Smooth muscle cell (in vitro differentiated cells): ENCODE measurements at regions not wholly inside any gene's neighbourhood (a gene's known extent, or its start where the extent isn't known, plus 50 kb on each side); places are given as distances from the start of the nearest gene placed in this dataset.

Source experiments
- DNase-seq: peaks from one replicate; lab custom pipeline; 2025; ENCODE audit not compliant: unreplicated experiment; lab: John Stamatoyannopoulos, UW
- H2AFZ ChIP-seq: fragments of 200-600 bp; sonication (generic); 2 replicates; pipeline ENCODE4 v1.6.0; 2016; ENCODE audit warnings: antibody characterized with exemption, low read depth, mild to moderate bottlenecking
- H3F3A ChIP-seq: fragments of 200-600 bp; sonication (generic); 2 replicates; pipeline ENCODE4 v1.6.0; 2017; ENCODE audit warnings: antibody characterized with exemption, low read depth
- H3K27ac ChIP-seq: fragments of 200-600 bp; sonication (generic); 2 replicates; pipeline ENCODE4 v1.5.1; 2016; ENCODE audit warnings: low read depth, mild to moderate bottlenecking
- H3K27me3 ChIP-seq: fragments of 200-600 bp; sonication (generic); 2 replicates; pipeline ENCODE4 v1.6.1; 2016; ENCODE audit warnings: low read depth, mild to moderate bottlenecking
- H3K36me3 ChIP-seq: fragments of 200-600 bp; sonication (generic); 2 replicates; pipeline ENCODE4 v1.5.1; 2016; ENCODE audit warnings: low read depth
- H3K4me1 ChIP-seq: fragments of 200-600 bp; sonication (generic); 2 replicates; pipeline ENCODE4 v1.5.1; 2016; ENCODE audit warnings: low read depth
- H3K4me2 ChIP-seq: fragments of 200-600 bp; sonication (generic); 2 replicates; pipeline ENCODE4 v1.6.0; 2016; ENCODE audit warnings: mild to moderate bottlenecking
- H3K4me3 ChIP-seq: fragments of 200-600 bp; sonication (generic); 2 replicates; pipeline ENCODE4 v1.5.1; 2016; ENCODE audit warnings: mild to moderate bottlenecking
- H3K79me2 ChIP-seq: fragments of 200-600 bp; sonication (generic); 2 replicates; pipeline ENCODE4 v1.6.0; 2016; ENCODE audit warnings: low read depth, mild to moderate bottlenecking
- H3K9ac ChIP-seq: fragments of 200-600 bp; sonication (generic); 2 replicates; pipeline ENCODE4 v1.6.0; 2016; ENCODE audit warnings: low read depth
- H3K9me3 ChIP-seq: fragments of 200-600 bp; sonication (generic); replicated peaks from 2 replicates; pipeline ENCODE4 v1.5.1; 2016; ENCODE audit warnings: low read depth
- H4K20me1 ChIP-seq: fragments of 200-600 bp; sonication (generic); 2 replicates; pipeline ENCODE4 v1.6.0; 2016; ENCODE audit warnings: low read depth
- CTCF ChIP-seq: fragments of 200-600 bp; sonication (generic); IDR thresholded peaks from 2 replicates; pipeline ENCODE4 v1.5.1; 2017; ENCODE audit warnings: borderline replicate concordance, mild to moderate bottlenecking, antibody characterized with exemption; ENCODE audit not compliant: insufficient read depth, poor library complexity, severe bottlenecking
- WGBS: methylation state at CpG from one replicate; pipeline ENCODE4 v1.1.7; 2016; ENCODE audit warnings: low lambda C conversion rate; 5-methylcytosine and 5-hydroxymethylcytosine counted together

- no peak for TF ChIP-seq CTCF
- Histone ChIP-seq H3K27me3 (no peaks in the 10 kb centered on the region), H4K20me1 (no peaks in the 10 kb centered on the region), H3K27ac (no peak overlapping the region), H3F3A (no peaks in the 10 kb centered on the region), H3K4me3 (no peak overlapping the region), H3K9me3 (no peaks in the 10 kb centered on the region), H3K79me2 (no peaks in the 10 kb centered on the region), H3K9ac (no peak overlapping the region), H2AFZ (no peak overlapping the region), H3K36me3 (no peaks in the 10 kb centered on the region), H3K4me2 (no peak overlapping the region), H3K4me1 (no peaks in the 10 kb centered on the region)
- 89% methylated on average over 4 of the region's 4 CpGs for WGBS
- DNase-seq = no peak
These were observed 253.9 kb upstream of the DMAC1 start for GRCh38 chr9:8053501-8053900.

DNA sequence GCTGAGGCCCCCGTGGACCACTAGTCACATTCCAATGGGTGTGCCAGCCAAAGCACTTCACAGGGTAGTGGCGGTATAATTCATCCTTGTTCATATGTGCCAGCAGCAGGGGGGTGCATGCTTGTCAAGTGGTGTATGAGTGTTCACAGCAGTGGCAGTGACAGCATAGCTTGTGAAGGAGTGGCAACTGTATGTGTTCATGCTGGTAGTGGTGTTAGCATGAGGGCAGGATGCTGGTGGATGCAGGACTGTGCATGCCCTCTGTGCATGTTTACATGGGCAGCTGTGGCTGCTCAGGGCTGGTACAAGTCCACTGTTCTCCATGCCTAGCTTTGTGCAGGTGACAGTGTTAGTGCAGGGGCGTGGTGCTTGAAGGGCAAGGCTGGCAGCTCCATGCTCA lies 253.4 kb upstream of the DMAC1 start:
- no peak overlapping the region for H3K4me2 ChIP-seq
- no peaks in the 10 kb centered on the region for H3F3A ChIP-seq
- no peaks in the 10 kb centered on the region for H3K4me1 ChIP-seq
- 98% methylated on average over 3 of the region's 3 CpGs for WGBS
- no peaks in the 10 kb centered on the region for H3K79me2 ChIP-seq
- no peak overlapping the region for H3K4me3 ChIP-seq
- no peak overlapping the region for H3K9ac ChIP-seq
- H4K20me1 ChIP-seq = no peaks in the 10 kb centered on the region
- no peaks in the 10 kb centered on the region for H3K9me3 ChIP-seq
- no peak overlapping the region for H3K27ac ChIP-seq
- H3K27me3 ChIP-seq = no peaks in the 10 kb centered on the region
- no peak for DNase-seq
- no peak for TF ChIP-seq CTCF
- H3K36me3 ChIP-seq = no peaks in the 10 kb centered on the region
- no peak overlapping the region for H2AFZ ChIP-seq

- Histone ChIP-seq H3K36me3 (no peaks in the 10 kb centered on the region), H3K4me1 (no peaks in the 10 kb centered on the region), H3K79me2 (no peaks in the 10 kb centered on the region), H4K20me1 (no peaks in the 10 kb centered on the region), H3F3A (no peaks in the 10 kb centered on the region), H3K9me3 (no peaks in the 10 kb centered on the region), H3K4me3 (no peak overlapping the region), H3K27ac (no peak overlapping the region), H3K9ac (no peak overlapping the region), H3K4me2 (no peak overlapping the region), H3K27me3 (no peaks in the 10 kb centered on the region), H2AFZ (no peak overlapping the region)
- WGBS = 89% methylated on average over 2 of the region's 2 CpGs
- DNase-seq = no peak
- TF ChIP-seq CTCF = no peak
These were observed 238.2 kb upstream of the DMAC1 start for GRCh38 chr9:8037745-8038144.

- H3K36me3 ChIP-seq = no peaks in the 10 kb centered on the region
- TF ChIP-seq CTCF = no peak
- no peaks in the 10 kb centered on the region for H3K79me2 ChIP-seq
- H3K9ac ChIP-seq = no peak overlapping the region
- H3F3A ChIP-seq = no peaks in the 10 kb centered on the region
- H3K27me3 ChIP-seq = no peaks in the 10 kb centered on the region
- no peak overlapping the region for H2AFZ ChIP-seq
- H3K4me2 ChIP-seq = no peak overlapping the region
- no peaks in the 10 kb centered on the region for H3K4me1 ChIP-seq
- no peak for DNase-seq
- H4K20me1 ChIP-seq = no peaks in the 10 kb centered on the region
- no peak overlapping the region for H3K27ac ChIP-seq
- H3K4me3 ChIP-seq = no peak overlapping the region
- no peaks in the 10 kb centered on the region for H3K9me3 ChIP-seq
These were observed 237.4 kb upstream of the DMAC1 start for GRCh38 chr9:8036914-8037524.
